Panc1 (cell line): ENCODE measurements at regions not wholly inside any gene's neighbourhood (a gene's known extent, or its start where the extent isn't known, plus 50 kb on each side); places are given as distances from the start of the nearest gene placed in this dataset.

Source experiments
- ATAC-seq: fragments of 200-7000 bp; cut with Tn5 transposase; 2 replicates; pipeline ENCODE4 v1.9.1; 2020; ENCODE audit warnings: mild to moderate bottlenecking, moderate library complexity
- BruUV-seq: library from RNA; stranded (reverse); fragments of 400-500 nt; replicated peaks from 2 replicates; lab custom pipeline; 2021; lab: Mats Ljungman, UMichigan
- CTCF ChIA-PET: fragments of 300-600 bp; sonication (Branson Sonifier 250); formaldehyde crosslinking; loops from one replicate; lab custom pipeline; 2022; ENCODE audit warnings: antibody characterized with exemption; lab: Charles Lee
- POLR2A ChIA-PET: fragments of 300-600 bp; sonication (Branson Sonifier 250); formaldehyde crosslinking; loops from one replicate; lab custom pipeline; 2022; ENCODE audit warnings: antibody characterized with exemption; lab: Charles Lee
- DNase-seq: peaks from one replicate; pipeline ENCODE4 v3.0.0-alpha.2; 2010; ENCODE audit warnings: low read depth, low spot score
- H3K27ac ChIP-seq: 2 replicates; pipeline ENCODE4 v1.5.1; 2011; ENCODE audit warnings: mild to moderate bottlenecking, low read length, inconsistent platforms
- H3K27me3 ChIP-seq: fragments of 200-500 bp; sonication (Bioruptor generic); 2 replicates; pipeline ENCODE4 v1.6.0; 2014; ENCODE audit warnings: low read length, inconsistent platforms; ENCODE audit not compliant: control insufficient read depth, insufficient read depth
- H3K36me3 ChIP-seq: fragments of 200-500 bp; sonication (Bioruptor generic); 2 replicates; pipeline ENCODE4 v1.5.1; 2014; ENCODE audit warnings: inconsistent platforms, mild to moderate bottlenecking, low read length, moderate library complexity; ENCODE audit not compliant: control insufficient read depth, insufficient read depth
- H3K4me1 ChIP-seq: 2 replicates; pipeline ENCODE4 v1.5.1; 2011; ENCODE audit warnings: inconsistent platforms, mild to moderate bottlenecking, low read length, moderate library complexity; ENCODE audit not compliant: control insufficient read depth, insufficient read depth
- H3K4me3 ChIP-seq, 2 experiments: 2 replicates each; pipeline ENCODE4 v1.5.1; 2011 to 2012; ENCODE audit warnings: low read depth in 2 of 2, low read length in 2 of 2, mild to moderate bottlenecking in 2 of 2, inconsistent platforms in 1 of 2, moderate library complexity in 1 of 2
- H3K9me3 ChIP-seq: fragments of 200-500 bp; sonication (Bioruptor generic); 2 replicates; pipeline ENCODE4 v1.5.1; 2014; ENCODE audit warnings: low read depth, mild to moderate bottlenecking, inconsistent platforms, low read length, moderate library complexity; ENCODE audit not compliant: control insufficient read depth, insufficient read depth
- POLR2AphosphoS5 ChIP-seq: IDR thresholded peaks from 2 replicates; pipeline ENCODE4 v1.6.1; 2012; ENCODE audit warnings: mild to moderate bottlenecking, low read depth, low read length, moderate library complexity
- SIN3A ChIP-seq: IDR thresholded peaks from 2 replicates; pipeline ENCODE4 v1.6.1; 2012; ENCODE audit warnings: low read depth, mild to moderate bottlenecking, low read length, moderate library complexity, borderline replicate concordance; ENCODE audit not compliant: insufficient read depth
- TCF7L2 ChIP-seq: IDR thresholded peaks from 2 replicates; pipeline ENCODE4 v1.6.1; 2011; ENCODE audit warnings: mild to moderate bottlenecking, low read depth, low read length, inconsistent platforms
- in situ Hi-C: cut with HindIII; loops from 2 replicates; pipeline ENCODE4 v1.10.0; 2016; ENCODE audit warnings: low sequenced_read_pairs, low pct_unique_long_range_greater_than_20kb
- intact Hi-C: fragments of 100-400 bp; cut with micrococcal nuclease; formaldehyde crosslinking; loops from one replicate; pipeline ENCODE4 v1.10.0; 2022; ENCODE audit not compliant: unreplicated experiment
- TF ChIP-seq, protein P1 (sequence below), 2 experiments: IDR thresholded peaks; 2 replicates each; pipeline ENCODE4 v1.6.1; 2011 to 2012; ENCODE audit warnings: low read depth in 2 of 2, control low read depth in 1 of 2, low read length in 1 of 2, mild to moderate bottlenecking in 1 of 2, moderate library complexity in 1 of 2; ENCODE audit not compliant: insufficient read depth in 1 of 2
- TF ChIP-seq, protein P2 (sequence below): fragments of 450-650 bp; IDR thresholded peaks from 2 replicates; pipeline ENCODE4 v1.5.1; 2017; ENCODE audit warnings: mild to moderate bottlenecking

DNA sequence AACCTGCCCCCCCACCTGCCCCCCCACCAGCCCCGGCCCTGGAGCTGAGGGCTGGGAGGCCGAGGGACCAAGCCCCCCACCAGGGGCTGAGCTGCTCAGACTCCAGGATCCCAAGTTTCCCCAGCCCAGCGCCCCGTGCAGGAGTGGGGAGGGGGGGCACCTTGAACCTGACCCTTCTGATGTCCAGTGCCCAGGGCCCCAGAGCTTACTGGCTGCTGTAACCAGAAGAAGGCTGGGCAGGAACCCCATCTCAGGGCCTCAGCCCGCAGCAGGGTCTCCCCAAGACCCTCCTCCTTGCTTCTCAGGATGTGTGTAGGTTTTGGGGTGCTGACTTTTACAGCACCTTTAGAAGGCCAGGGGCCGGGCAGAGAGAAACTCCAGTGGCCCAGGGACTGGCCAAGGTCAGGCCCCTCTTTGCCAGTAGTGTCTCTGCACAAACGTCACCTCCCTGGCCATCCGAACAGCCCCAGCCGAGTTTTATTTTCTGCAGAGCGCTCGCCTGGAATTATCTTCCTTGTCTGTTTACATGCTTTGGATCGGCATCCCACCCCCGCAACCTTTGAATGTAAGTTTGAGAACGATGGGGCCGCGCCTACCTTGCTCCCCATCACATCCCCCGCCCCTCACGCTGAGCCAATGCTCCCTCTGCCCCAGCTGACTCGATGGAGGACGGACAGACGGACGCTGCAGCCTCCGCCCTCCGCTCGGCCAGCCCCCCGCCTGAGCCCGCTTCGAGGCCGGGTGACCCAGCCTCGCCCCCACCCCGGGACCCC is 70.1 kb upstream of the CASZ1 start:
- in situ Hi-C loops: no loop called here
- TF ChIP-seq, protein P1, sequence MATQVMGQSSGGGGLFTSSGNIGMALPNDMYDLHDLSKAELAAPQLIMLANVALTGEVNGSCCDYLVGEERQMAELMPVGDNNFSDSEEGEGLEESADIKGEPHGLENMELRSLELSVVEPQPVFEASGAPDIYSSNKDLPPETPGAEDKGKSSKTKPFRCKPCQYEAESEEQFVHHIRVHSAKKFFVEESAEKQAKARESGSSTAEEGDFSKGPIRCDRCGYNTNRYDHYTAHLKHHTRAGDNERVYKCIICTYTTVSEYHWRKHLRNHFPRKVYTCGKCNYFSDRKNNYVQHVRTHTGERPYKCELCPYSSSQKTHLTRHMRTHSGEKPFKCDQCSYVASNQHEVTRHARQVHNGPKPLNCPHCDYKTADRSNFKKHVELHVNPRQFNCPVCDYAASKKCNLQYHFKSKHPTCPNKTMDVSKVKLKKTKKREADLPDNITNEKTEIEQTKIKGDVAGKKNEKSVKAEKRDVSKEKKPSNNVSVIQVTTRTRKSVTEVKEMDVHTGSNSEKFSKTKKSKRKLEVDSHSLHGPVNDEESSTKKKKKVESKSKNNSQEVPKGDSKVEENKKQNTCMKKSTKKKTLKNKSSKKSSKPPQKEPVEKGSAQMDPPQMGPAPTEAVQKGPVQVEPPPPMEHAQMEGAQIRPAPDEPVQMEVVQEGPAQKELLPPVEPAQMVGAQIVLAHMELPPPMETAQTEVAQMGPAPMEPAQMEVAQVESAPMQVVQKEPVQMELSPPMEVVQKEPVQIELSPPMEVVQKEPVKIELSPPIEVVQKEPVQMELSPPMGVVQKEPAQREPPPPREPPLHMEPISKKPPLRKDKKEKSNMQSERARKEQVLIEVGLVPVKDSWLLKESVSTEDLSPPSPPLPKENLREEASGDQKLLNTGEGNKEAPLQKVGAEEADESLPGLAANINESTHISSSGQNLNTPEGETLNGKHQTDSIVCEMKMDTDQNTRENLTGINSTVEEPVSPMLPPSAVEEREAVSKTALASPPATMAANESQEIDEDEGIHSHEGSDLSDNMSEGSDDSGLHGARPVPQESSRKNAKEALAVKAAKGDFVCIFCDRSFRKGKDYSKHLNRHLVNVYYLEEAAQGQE (IDR thresholded peaks at IDR 0.05; ENCODE audit: insufficient read depth in 1 of 2, low read depth in 2 of 2, low read length in 1 of 2): no peak
- TF ChIP-seq SIN3A (no peak), POLR2AphosphoS5 (no peak), TCF7L2 (no peak)
- TF ChIP-seq, protein P2, sequence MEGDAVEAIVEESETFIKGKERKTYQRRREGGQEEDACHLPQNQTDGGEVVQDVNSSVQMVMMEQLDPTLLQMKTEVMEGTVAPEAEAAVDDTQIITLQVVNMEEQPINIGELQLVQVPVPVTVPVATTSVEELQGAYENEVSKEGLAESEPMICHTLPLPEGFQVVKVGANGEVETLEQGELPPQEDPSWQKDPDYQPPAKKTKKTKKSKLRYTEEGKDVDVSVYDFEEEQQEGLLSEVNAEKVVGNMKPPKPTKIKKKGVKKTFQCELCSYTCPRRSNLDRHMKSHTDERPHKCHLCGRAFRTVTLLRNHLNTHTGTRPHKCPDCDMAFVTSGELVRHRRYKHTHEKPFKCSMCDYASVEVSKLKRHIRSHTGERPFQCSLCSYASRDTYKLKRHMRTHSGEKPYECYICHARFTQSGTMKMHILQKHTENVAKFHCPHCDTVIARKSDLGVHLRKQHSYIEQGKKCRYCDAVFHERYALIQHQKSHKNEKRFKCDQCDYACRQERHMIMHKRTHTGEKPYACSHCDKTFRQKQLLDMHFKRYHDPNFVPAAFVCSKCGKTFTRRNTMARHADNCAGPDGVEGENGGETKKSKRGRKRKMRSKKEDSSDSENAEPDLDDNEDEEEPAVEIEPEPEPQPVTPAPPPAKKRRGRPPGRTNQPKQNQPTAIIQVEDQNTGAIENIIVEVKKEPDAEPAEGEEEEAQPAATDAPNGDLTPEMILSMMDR: no peak
- CTCF ChIA-PET: interaction anchor here (0.6 to 0.7 kb wide), 6 partner anchors 43 to 430 kb away, joined by 3 to 10 read pairs (median 4); no protein-coding TSS in a partner anchor

DNA sequence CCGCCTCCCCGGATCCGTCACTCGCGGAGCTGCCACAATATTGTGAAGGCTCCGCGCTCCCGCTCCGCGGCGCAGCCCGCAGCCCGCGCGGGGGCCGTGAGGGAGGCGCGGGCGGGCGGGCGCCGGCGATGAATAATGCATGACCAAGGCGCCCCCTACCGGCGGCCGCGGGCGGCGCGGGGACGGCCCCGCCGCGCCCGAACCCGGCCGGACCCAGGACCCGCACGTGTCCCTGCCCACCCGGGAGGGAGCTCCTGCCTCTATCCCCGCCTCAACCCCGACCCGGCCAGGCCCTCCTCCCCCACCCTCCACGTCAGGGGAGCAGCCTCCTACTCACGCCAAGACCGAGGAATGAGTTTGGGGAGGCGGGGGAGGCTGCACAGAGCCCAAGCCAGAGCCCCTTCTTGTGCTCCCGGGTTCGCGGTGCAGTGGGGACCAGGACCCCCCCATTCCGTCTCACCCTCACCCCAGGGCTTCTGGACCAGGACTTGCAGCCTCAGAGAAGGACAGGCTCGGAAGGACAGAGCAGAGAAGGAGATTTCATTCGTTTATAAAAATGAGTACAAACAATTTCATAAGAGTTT is 70.8 kb upstream of the CASZ1 start:
- POLR2A ChIA-PET: no interaction called here
- ATAC-seq (peak; percentile 92), DNase-seq (no peak)
- H3K4me3 ChIP-seq: peak overlapping the region; percentile 30 to 46
- peaks cover 16% of the 10 kb centered on the region for H3K4me1 ChIP-seq
- BruUV-seq: no TSS peak
- intact Hi-C loops: loop anchor here (2.0 to 5.0 kb wide), 3 partner anchors 72 to 355 kb away; no protein-coding TSS in a partner anchor
- peak overlapping the region; percentile 65 for H3K27ac ChIP-seq
- no peaks in the 10 kb centered on the region for H3K9me3 ChIP-seq
- no peaks in the 10 kb centered on the region for H3K36me3 ChIP-seq
- CTCF ChIA-PET: interaction anchor here (0.6 to 0.7 kb wide), 7 partner anchors 9 to 430 kb away, joined by 3 to 10 read pairs (median 4); no protein-coding TSS in a partner anchor
- in situ Hi-C loops: no loop called here
- H3K27me3 ChIP-seq: no peaks in the 10 kb centered on the region
- no peak; the same call in 1 of the 2 replicates for TF ChIP-seq SIN3A
- TF ChIP-seq, protein P2: peak; percentile 95

More for the DNA sequence above, 70.1 kb upstream of the CASZ1 start:
- ATAC-seq (peak; percentile 89), DNase-seq (no peak)
- no peaks in the 10 kb centered on the region for H3K27me3 ChIP-seq
- H3K27ac ChIP-seq: 0 out of 2 replicates have a peak overlapping the region, but pooled peaks have one; percentile 23
- peak overlapping the region; percentile 30 to 49 for H3K4me3 ChIP-seq
- no peaks in the 10 kb centered on the region for H3K9me3 ChIP-seq
- BruUV-seq: no TSS peak
- no peaks in the 10 kb centered on the region for H3K36me3 ChIP-seq
- peaks cover 16% of the 10 kb centered on the region for H3K4me1 ChIP-seq
- POLR2A ChIA-PET: no interaction called here
- intact Hi-C loops: loop anchor here (2.0 to 5.0 kb wide), 3 partner anchors 72 to 354 kb away; no protein-coding TSS in a partner anchor
